ENCODE measurements at regions not wholly inside any gene's neighbourhood (a gene's known extent, or its start where the extent isn't known, plus 50 kb on each side); places are given as distances from the start of the nearest gene placed in this dataset.
A peak's percentile ranks its signal among the peaks of the same experiment; 100 is the strongest.

- peak; percentile 67 for DNase-seq (ENCODE audit: low spot score)
Measured at GRCh38 chr18:55090564-55091188, 131.4 kb upstream of the CCDC68 start.

DNA sequence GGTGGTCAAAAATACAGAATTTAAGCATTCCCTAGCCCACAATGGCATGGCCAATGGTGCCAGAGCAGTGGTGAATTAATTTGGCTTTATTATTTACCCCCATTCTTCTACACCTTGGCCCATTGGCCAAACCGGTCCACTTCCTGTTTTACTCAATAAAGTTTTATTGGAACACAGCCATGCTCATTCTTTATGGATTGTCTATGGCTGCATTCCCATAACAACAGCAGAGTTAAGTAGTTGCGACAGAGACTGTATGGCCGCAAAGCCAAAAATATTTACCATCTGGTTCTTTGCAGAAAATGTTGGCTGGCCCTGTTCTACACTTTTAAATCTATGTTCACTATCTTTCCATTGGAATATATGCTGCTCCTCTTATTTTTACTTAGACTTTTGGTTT lies 130.3 kb upstream of the CCDC68 start:
- no peak for DNase-seq (ENCODE audit: low spot score)

GRCh38 chr18:55088561-55088960 lies 129.3 kb upstream of the CCDC68 start:
- DNase-seq (ENCODE audit: low spot score): no peak

DNA sequence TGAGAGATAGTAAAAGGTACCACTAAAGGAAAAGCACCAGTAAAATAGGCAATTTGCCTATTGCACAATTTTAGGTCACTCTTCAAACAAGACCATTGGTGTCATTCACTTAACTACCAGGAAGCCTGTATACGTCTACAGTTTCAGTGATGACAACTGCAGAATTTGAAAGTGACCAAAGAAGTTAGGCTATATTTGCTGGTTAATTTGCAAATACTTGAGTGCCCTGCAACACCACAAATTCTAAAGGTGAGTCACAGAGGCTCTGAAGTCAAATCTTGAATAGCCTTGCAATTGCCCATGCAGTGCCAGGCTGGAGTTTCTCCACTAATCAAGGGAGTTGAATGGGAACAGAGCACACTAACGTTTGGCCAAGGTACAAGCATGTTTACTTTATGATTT lies 128.7 kb upstream of the CCDC68 start:
- DNase-seq (ENCODE audit: low spot score): no peak

GRCh38 chr18:55086906-55087305 lies 127.6 kb upstream of the CCDC68 start:
- DNase-seq (ENCODE audit: low spot score): no peak

DNA sequence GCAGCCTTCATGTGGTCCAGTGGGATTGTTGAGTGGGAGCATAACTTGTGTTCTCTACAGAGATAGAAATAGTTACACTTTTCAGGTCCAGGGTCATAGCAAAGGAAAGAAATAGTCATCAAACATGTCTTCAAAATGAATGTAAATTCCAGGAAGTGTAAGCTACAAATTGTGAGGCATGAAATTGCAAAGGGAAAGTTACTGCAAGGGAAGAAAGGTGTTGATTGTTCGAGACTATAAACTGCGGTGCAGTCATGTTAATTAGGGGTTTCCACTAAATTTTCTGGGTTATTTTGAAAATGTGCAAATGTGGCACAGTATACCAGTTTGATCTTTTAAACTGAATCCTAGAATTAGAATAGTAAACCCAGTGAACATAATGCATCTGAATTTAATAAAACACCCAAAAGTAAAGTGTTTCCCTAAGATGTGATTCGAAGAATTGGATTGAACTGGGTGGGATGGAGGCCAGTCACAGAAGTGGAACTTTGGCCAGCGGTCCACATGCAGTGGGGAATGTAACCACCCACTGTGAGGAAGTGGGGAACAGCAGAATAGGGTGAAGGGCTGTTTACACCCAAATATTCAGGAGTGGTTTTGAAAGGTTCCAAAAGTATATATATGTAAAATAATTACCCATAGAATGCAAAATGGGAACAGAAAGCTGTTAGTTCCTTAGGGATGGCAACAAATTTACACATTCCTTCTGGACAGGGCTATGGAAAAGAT lies 126.5 kb upstream of the CCDC68 start:
- DNase-seq (ENCODE audit: low spot score): no peak

DNA sequence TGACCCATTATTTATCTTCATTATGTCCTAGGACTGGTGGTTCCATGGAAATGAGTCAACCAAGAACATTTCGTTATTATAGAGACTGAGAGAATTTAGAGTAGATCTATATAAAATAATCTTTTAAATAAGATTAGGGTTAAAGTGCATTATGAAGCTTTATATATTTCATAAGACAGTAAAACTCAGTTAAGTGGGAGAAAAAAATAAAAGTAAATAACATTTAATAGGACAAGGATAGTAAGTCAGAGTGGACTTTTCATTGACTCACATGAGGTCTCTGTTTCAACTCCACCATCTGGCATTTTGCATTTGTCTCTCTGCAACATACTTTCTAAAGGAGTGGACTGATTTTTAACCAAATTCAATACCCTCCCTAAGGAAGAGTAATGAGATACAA lies 125.3 kb upstream of the CCDC68 start:
- DNase-seq (ENCODE audit: low spot score): no peak

GRCh38 chr18:55083461-55083860 lies 124.2 kb upstream of the CCDC68 start:
- no peak for DNase-seq (ENCODE audit: low spot score)

DNA sequence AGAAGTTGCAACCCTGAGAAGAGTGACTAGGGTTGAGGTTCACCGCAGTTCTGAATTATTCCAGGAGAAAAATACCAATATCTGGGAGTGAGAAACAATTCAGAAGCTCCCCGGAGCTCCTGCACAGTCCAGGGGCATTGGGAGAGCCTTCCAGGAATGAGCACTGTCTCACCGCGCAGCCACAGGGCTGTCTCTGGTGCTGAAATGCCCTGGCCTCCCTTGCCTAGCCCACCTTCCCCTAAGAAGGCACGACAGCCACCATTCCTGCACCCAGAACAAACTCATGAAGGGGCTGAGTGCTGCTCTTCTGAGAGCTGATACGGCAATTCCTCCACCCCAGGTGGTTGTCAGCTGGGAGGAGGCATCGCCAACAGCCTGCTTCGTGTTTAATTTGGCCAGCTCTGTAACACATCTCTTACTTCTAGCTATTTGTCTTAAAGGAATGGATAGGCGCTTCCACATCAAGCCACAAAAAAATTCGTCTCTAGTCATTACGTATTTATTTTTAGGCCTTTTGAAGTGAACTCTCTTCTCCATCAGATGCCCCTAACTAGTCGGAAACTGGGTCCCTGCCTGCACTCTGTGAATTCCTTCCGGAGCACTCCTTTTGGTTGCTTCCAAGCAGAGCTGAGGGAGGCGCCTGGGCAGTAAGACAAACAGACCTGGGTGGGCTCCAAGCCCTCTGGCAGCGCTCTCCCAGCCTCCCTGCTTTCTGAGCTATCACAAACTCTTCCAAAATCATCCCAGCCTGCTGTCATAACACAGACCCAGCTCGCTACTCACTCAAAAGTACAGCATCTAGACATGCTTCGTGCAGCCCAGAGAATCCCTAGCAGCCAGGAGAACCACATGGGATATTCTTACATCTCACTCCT lies 120.5 kb upstream of the CCDC68 start:
- no peak for DNase-seq (ENCODE audit: low spot score)

GRCh38 chr18:55079067-55079466 lies 119.8 kb upstream of the CCDC68 start:
- no peak for DNase-seq (ENCODE audit: low spot score)

DNA sequence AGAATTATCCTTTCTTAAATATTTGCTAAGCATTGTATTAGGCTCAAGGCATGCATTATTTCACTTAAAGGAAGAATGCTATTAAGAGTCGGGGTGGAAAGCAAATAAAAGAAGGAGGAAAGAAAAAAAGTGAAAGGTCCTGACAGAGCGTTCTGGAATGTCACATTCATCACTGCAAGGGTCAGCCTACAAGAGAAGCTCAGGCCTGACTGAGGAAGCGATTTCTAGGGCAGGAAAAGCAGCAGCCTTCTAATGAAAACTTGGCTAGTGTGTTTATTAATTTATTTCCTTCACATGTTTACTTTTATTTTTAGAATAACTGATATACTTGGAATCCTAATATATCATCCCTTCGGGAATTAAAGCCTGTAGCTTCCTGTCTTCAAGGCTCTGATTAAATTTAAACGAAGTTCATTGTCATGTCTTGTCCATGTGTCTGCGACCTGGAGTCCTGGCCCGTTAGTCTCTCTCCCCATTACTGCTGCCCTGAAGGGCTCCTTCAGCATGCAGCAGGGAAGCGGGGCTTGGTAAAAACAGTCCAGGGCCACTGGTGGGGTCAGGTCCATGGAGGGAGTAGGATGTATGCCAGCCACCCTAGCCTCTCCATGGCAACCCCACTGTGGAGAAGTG lies 119.2 kb upstream of the CCDC68 start:
- DNase-seq (ENCODE audit: low spot score): no peak

GRCh38 chr18:55076643-55077218 lies 117.5 kb upstream of the CCDC68 start:
- no peak for DNase-seq (ENCODE audit: low spot score)

DNA sequence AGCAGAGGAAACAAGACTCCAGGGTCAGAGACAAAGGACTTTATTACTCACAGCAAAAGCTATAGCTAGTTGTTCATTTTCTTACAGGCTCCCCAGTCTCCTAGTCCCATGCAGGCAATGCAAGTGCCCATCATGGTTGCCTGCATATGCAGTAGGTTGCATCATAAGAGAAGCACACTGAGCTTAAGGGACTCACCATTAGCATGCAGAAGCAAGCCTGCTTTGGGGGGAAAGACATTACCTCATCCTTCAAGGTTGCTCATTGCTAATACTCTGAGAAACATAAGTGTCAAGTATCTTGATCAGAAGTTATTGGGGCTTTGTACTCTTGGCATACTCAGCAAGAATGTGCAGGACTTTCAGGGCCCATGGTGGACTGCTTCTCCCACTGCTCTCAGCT lies 114.6 kb upstream of the CCDC68 start:
- DNase-seq (ENCODE audit: low spot score): no peak

GRCh38 chr18:55073116-55073515 lies 113.9 kb upstream of the CCDC68 start:
- no peak for DNase-seq (ENCODE audit: low spot score)

DNA sequence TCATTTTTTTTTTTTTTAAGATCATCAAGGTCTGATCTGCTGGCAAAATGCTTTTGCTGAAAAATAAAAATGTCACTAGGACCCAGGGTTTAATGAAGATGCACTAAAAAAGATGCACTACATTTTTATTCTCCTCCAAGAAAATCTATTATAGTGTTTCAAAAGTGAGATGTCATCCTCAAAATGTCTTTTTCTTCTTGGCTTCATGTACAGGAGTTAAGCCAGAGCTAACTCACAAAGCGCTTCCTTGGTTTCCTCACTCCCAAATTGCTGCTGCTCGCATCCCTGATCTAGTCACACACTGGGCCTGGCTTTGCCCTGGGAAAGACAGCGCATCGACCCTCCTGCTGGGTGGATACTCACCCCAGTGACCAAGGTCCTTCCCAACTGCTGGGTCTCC lies 113.4 kb upstream of the CCDC68 start:
- DNase-seq (ENCODE audit: low spot score): no peak

DNA sequence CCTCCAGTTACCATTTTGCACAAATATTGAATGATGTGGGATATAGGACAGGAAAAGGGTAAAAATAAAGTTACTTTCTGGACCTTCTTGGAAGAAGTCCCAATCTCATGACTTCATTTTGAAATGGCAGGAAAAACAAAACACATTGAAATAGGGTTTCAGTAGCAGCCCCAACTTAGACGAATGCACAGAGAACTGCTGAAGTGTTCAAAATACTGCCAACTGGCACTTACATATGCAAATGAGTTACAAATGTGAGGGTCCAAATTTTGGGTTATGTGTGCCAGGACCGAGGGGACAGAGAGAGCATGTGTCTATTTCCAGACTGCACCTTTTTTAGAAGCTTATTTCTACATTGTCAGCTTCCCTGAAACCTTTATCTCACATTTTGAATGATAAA lies 112.9 kb upstream of the CCDC68 start:
- DNase-seq (ENCODE audit: low spot score): no peak

DNA sequence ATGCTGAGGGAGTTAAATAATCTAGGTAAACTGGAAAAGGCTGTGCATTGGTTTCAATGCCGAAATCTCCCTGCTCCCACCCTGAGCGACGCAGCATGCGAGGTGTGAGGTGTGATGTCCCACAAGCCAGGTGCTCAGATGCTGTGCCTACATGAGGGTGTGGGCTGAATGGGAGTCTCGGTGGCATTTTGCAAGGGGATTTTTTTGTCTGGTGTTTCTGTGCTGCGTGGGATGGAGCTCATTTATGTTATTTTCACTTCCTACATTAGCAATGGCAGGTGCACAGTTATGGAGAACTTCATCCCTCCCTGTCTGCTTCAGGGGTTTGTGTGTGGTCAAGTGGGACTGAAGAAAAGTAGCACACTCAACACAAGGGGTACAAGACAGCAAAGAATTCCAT lies 110.2 kb upstream of the CCDC68 start:
- no peak for DNase-seq (ENCODE audit: low spot score)

GRCh38 chr18:55064760-55065159 lies 105.5 kb upstream of the CCDC68 start:
- DNase-seq (ENCODE audit: low spot score): no peak

GRCh38 chr18:55064073-55064472 lies 104.8 kb upstream of the CCDC68 start:
- DNase-seq (ENCODE audit: low spot score): no peak

GRCh38 chr18:55054021-55054990 lies 95.0 kb upstream of the CCDC68 start:
- peak; percentile 52 for DNase-seq (ENCODE audit: low spot score)

DNA sequence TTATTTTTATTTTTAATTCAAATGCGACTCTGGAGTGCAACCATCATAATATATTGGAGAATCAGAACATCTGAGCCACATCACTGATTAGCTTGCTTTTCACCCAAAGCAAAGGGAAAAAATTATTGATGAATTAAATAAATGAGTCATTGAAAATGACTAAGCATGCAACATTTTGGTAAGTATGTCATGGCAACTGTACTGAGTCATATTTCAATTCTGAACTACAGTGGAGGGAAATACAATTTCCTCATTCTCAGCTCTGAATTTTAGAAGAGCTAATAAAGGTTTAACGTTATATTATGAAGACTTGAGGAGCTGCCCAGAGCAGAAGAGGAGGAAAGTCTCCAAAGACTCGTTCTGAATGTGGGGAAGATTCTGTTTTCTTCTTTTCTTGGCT lies 89.6 kb upstream of the CCDC68 start:
- no peak for DNase-seq (ENCODE audit: low spot score)
